CD4-positive, alpha-beta T cell (primary cell): ENCODE measurements at regions not wholly inside any gene's neighbourhood (a gene's known extent, or its start where the extent isn't known, plus 50 kb on each side); places are given as distances from the start of the nearest gene placed in this dataset.

Experiments used
- ATAC-seq: fragments of 200-7000 bp; cut with Tn5 transposase; one replicate; pipeline ENCODE4 v1.10.0; 2022; ENCODE audit warnings: mild to moderate bottlenecking; ENCODE audit not compliant: poor library complexity
- CTCF ChIA-PET: fragments of 350-600 bp; sonication (Branson Sonifier 250); formaldehyde crosslinking; loops from one replicate; lab custom pipeline; 2021; ENCODE audit warnings: antibody characterized with exemption, inconsistent platforms; lab: Charles Lee
- POLR2A ChIA-PET: fragments of 350-600 bp; sonication (Branson Sonifier 250); formaldehyde crosslinking; loops from one replicate; lab custom pipeline; 2021; ENCODE audit warnings: antibody characterized with exemption, inconsistent platforms; lab: Charles Lee
- DNase-seq, 14 experiments: peaks; one replicate each; pipeline ENCODE4 v3.0.0-alpha.2; 2013 to 2020; ENCODE audit warnings: mixed read lengths in 2 of 14
- H3K27ac ChIP-seq, 2 donors: one replicate each; pipeline versions ENCODE4 v1.5.1 to v1.7.0; 2013; ENCODE audit warnings: low read length in 2 of 2, low read depth in 1 of 2, mild to moderate bottlenecking in 1 of 2
- H3K27me3 ChIP-seq, 2 experiments: 1 replicate in 1 of 2; 2 replicates in 1 of 2; pipeline versions ENCODE4 v1.6.1 to v1.7.0; 2013; ENCODE audit warnings: low read length in 2 of 2, control low read depth in 1 of 2, mild to moderate bottlenecking in 1 of 2, moderate library complexity in 1 of 2; ENCODE audit not compliant: insufficient read depth in 2 of 2, control insufficient read depth in 1 of 2
- H3K36me3 ChIP-seq: one replicate; pipeline ENCODE4 v1.6.1; 2013; ENCODE audit warnings: low read length, control low read depth; ENCODE audit not compliant: insufficient read depth
- H3K4me1 ChIP-seq: one replicate; pipeline ENCODE4 v1.6.1; 2013; ENCODE audit warnings: low read length, control low read depth; ENCODE audit not compliant: insufficient read depth
- H3K4me3 ChIP-seq: one replicate; pipeline ENCODE4 v1.5.1; 2013; ENCODE audit warnings: mild to moderate bottlenecking, low read length, moderate library complexity
- H3K9me3 ChIP-seq, 2 experiments: 1 replicate in 1 of 2; 2 replicates in 1 of 2; pipeline versions ENCODE4 v1.6.1 to v1.7.0; 2013; ENCODE audit warnings: low read length in 2 of 2, mild to moderate bottlenecking in 2 of 2, control low read depth in 1 of 2, moderate library complexity in 1 of 2; ENCODE audit not compliant: control insufficient read depth in 1 of 2, insufficient read depth in 1 of 2
- H3K27ac Mint-ChIP-seq: one replicate; pipeline ENCODE4 v1.8.0; 2020; ENCODE audit warnings: mixed read lengths
- H3K27me3 Mint-ChIP-seq: one replicate; pipeline ENCODE4 v1.8.0; 2021; ENCODE audit warnings: mixed read lengths
- H3K36me3 Mint-ChIP-seq: one replicate; pipeline ENCODE4 v1.8.0; 2021; ENCODE audit warnings: low read depth, mixed read lengths
- H3K4me1 Mint-ChIP-seq: one replicate; pipeline ENCODE4 v1.8.0; 2021; ENCODE audit warnings: low read depth, mixed read lengths
- H3K4me3 Mint-ChIP-seq: one replicate; pipeline ENCODE4 v1.8.0; 2020; ENCODE audit warnings: mild to moderate bottlenecking, mixed read lengths
- H3K9me3 Mint-ChIP-seq: one replicate; pipeline ENCODE4 v1.8.0; 2020; ENCODE audit warnings: mixed read lengths
- intact Hi-C, 2 experiments: fragments of 100-400 bp; cut with DNase I in 1 of 2; cut with micrococcal nuclease in 1 of 2; formaldehyde crosslinking; loops; one replicate each; pipeline versions ENCODE4 v1.15.1 to v1.9.0; 2023 to 2025; cut with DNase I, micrococcal nuclease
- TF ChIP-seq, protein P1 (sequence below): fragments of 200-600 bp; IDR thresholded peaks from one replicate; pipeline ENCODE4 v1.8.0; 2022; ENCODE audit warnings: antibody characterized with exemption, mild to moderate bottlenecking

DNA sequence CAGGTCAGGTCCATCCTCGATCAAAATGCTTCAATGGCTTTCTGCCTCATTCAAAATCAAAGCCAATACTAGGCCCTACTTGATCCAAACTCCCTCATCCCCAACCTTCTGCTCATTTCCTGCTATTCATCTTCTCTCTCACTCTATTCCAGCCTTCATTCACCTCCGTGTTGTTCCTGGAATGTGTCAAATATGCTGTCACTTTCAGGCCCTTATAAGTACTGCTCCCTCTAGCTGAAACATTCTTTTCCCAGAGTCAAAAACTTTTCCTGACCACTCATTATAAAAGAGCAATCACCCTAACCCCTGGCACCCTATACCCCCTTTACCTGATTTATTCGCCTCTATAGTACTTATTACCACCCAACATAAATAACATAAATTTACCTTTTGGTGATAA, 303.7 kb upstream of the PMFBP1 start:
- no peak for DNase-seq
- H3K4me1 Mint-ChIP-seq, result peaks cover 13% of the 10 kb centered on the region
- Histone ChIP-seq H3K9me3 (no peaks in the 10 kb centered on the region), H3K36me3 (no peaks in the 10 kb centered on the region), H3K27me3 (no peaks in the 10 kb centered on the region), H3K4me1 (no peaks in the 10 kb centered on the region), H3K4me3 (no peak overlapping the region), H3K27ac (no peak overlapping the region)
- TF ChIP-seq, protein P1, sequence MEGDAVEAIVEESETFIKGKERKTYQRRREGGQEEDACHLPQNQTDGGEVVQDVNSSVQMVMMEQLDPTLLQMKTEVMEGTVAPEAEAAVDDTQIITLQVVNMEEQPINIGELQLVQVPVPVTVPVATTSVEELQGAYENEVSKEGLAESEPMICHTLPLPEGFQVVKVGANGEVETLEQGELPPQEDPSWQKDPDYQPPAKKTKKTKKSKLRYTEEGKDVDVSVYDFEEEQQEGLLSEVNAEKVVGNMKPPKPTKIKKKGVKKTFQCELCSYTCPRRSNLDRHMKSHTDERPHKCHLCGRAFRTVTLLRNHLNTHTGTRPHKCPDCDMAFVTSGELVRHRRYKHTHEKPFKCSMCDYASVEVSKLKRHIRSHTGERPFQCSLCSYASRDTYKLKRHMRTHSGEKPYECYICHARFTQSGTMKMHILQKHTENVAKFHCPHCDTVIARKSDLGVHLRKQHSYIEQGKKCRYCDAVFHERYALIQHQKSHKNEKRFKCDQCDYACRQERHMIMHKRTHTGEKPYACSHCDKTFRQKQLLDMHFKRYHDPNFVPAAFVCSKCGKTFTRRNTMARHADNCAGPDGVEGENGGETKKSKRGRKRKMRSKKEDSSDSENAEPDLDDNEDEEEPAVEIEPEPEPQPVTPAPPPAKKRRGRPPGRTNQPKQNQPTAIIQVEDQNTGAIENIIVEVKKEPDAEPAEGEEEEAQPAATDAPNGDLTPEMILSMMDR, result no peak
- H3K4me3 Mint-ChIP-seq, result no peak overlapping the region
- H3K27ac Mint-ChIP-seq, result no peak overlapping the region
- ChIA-PET POLR2A (no interaction called here), CTCF (no interaction called here)
- no peak for ATAC-seq
- H3K9me3 Mint-ChIP-seq, result no peaks in the 10 kb centered on the region
- intact Hi-C loops, result no loop called here
- no peaks in the 10 kb centered on the region for H3K27me3 Mint-ChIP-seq
- H3K36me3 Mint-ChIP-seq, result no peaks in the 10 kb centered on the region

DNA sequence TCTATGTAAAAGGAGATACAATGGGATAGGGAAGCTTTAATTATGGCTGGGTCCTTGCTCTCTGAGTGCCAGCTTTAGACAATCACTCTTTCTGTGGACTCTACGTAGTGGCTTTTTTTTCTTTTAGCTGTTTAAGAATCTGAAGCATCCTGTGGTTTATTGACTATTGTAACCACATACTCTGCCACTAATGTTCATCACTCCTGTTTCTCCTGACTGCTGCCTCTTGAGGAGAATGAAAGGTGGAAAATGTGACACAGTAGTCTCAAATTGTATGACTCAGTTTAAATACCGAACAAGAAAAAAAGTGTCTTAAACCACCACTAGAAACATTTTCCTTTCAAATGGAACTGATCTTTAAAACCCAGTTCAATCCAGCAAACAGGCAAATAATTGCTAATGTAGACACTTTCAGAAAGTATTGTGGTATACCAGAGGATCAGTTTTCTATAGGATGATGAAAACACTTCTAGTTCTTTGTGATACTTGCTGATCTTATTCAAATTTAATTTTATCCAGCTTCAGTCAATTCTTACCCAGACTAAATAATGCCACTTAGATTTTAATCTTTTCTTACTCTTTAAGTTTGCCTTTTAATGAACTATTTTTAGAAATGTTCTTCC, 302.7 kb upstream of the PMFBP1 start:
- intact Hi-C loops, result no loop called here
- H3K9me3 Mint-ChIP-seq, result no peaks in the 10 kb centered on the region
- no peaks in the 10 kb centered on the region for H3K36me3 Mint-ChIP-seq
- no peak overlapping the region for H3K4me3 Mint-ChIP-seq
- Histone ChIP-seq H3K4me3 (no peak overlapping the region), H3K4me1 (no peaks in the 10 kb centered on the region), H3K36me3 (no peaks in the 10 kb centered on the region), H3K27me3 (no peaks in the 10 kb centered on the region), H3K9me3 (no peaks in the 10 kb centered on the region), H3K27ac (no peak overlapping the region)
- CTCF ChIA-PET, result interaction anchor here (1.4 kb wide), 1 partner anchor 10 kb away, joined by 4 read pairs; no protein-coding TSS in a partner anchor
- TF ChIP-seq, protein P1, result no peak
- DNase-seq (peak in 2 of 14 experiments; percentile 9 to 35), ATAC-seq (no peak)
- H3K4me1 Mint-ChIP-seq, result peaks cover 7% of the 10 kb centered on the region
- POLR2A ChIA-PET, result no interaction called here
- H3K27me3 Mint-ChIP-seq, result no peaks in the 10 kb centered on the region
- no peak overlapping the region for H3K27ac Mint-ChIP-seq

DNA sequence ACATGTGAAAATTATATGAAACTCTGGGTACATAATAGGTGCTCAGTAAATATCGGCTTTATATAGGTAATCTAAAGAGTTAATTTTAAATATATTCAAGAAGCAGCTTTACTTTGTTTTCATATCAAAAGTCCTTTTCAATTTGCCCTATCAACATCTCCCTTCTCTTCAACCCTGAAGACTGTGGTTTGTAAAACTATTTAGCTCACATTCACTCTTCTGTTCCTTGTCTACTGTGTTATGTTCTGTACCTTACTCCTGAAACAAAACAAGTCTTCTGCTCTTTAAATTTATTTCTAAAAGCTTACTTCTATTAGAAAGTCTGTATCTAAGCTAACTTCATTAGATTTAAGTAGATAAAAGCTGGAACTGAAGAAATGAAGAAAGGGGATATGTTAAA, 301.7 kb upstream of the PMFBP1 start:
- H3K4me1 Mint-ChIP-seq, result peaks cover 7% of the 10 kb centered on the region
- ChIA-PET POLR2A (no interaction called here), CTCF (interaction anchor here (1.0 to 1.4 kb wide), 2 partner anchors 8 to 11 kb away, joined by 3 to 4 read pairs; no protein-coding TSS in a partner anchor)
- no peak overlapping the region for H3K4me3 Mint-ChIP-seq
- ATAC-seq (no peak), DNase-seq (no peak)
- TF ChIP-seq, protein P1, result no peak
- no peaks in the 10 kb centered on the region for H3K27me3 ChIP-seq
- no peaks in the 10 kb centered on the region for H3K4me1 ChIP-seq
- H3K36me3 ChIP-seq, result no peaks in the 10 kb centered on the region
- intact Hi-C loops, result no loop called here
- no peak overlapping the region for H3K27ac Mint-ChIP-seq
- no peaks in the 10 kb centered on the region for H3K36me3 Mint-ChIP-seq
- no peaks in the 10 kb centered on the region for H3K9me3 Mint-ChIP-seq
- H3K27ac ChIP-seq, result no peak overlapping the region
- no peaks in the 10 kb centered on the region for H3K9me3 ChIP-seq
- no peak overlapping the region for H3K4me3 ChIP-seq
- H3K27me3 Mint-ChIP-seq, result no peaks in the 10 kb centered on the region
